ENCODE measurements at regions not wholly inside any gene's neighbourhood (a gene's known extent, or its start where the extent isn't known, plus 50 kb on each side); places are given as distances from the start of the nearest gene placed in this dataset.

DNA sequence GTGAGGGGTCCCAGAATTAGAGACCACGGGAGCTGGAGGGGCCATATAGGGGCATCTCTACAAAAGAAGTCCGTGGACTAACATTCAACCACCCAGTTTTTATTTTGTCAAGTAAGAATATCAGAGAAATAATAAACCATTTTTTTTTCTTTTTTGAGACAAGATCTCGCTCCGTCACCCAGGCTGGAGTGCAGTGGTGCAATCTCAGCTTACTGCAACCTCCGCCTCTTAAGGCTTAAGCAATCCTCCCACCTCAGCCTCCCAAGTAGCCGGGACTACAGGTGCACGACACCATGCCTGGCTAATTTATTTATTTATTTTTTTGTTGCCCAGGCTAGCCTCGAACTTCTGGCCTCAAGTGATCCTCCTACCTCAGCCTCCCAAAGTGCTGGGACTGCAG, 82.7 kb downstream of the ZFP36L2 start:
- TF ChIP-seq, protein P1, sequence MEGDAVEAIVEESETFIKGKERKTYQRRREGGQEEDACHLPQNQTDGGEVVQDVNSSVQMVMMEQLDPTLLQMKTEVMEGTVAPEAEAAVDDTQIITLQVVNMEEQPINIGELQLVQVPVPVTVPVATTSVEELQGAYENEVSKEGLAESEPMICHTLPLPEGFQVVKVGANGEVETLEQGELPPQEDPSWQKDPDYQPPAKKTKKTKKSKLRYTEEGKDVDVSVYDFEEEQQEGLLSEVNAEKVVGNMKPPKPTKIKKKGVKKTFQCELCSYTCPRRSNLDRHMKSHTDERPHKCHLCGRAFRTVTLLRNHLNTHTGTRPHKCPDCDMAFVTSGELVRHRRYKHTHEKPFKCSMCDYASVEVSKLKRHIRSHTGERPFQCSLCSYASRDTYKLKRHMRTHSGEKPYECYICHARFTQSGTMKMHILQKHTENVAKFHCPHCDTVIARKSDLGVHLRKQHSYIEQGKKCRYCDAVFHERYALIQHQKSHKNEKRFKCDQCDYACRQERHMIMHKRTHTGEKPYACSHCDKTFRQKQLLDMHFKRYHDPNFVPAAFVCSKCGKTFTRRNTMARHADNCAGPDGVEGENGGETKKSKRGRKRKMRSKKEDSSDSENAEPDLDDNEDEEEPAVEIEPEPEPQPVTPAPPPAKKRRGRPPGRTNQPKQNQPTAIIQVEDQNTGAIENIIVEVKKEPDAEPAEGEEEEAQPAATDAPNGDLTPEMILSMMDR (IDR thresholded peaks at IDR 0.05): no peak
- no peak for TF ChIP-seq EP300 (IDR thresholded peaks at IDR 0.05; ENCODE audit: low read depth)

Measured in transverse colon (tissue), 3 donors.